SK-N-SH (cell line): ENCODE measurements at regions not wholly inside any gene's neighbourhood (a gene's known extent, or its start where the extent isn't known, plus 50 kb on each side); places are given as distances from the start of the nearest gene placed in this dataset.

ENCODE experiments used
- CTCF ChIA-PET: fragments of 300-600, 350-600 bp; formaldehyde crosslinking; extraction: SDS; loops from one replicate; lab custom pipeline; 2021; lab: Yijun Ruan, JAX
- POLR2A ChIA-PET: fragments of 350-600 bp; sonication (Branson Sonifier 250); formaldehyde crosslinking; extraction: SDS; loops from one replicate; lab custom pipeline; 2020; ENCODE audit warnings: antibody characterized with exemption, inconsistent platforms; lab: Yijun Ruan, JAX
- DNase-seq: peaks from one replicate; pipeline ENCODE4 v3.0.0; 2012
- H2AFZ ChIP-seq: fragments of 200-600 bp; sonication (generic); 2 replicates; pipeline ENCODE4 v1.8.1; 2016; ENCODE audit warnings: antibody characterized with exemption, mild to moderate bottlenecking, low read depth
- H3F3A ChIP-seq: fragments of 200-600 bp; sonication (generic); replicated peaks from 2 replicates; pipeline ENCODE3; 2016; ENCODE audit warnings: antibody characterized with exemption, mild to moderate bottlenecking; ENCODE audit not compliant: insufficient read depth
- H3K27ac ChIP-seq, 2 experiments: fragments of 200-500 bp in 1 of 2; fragments of 200-600 bp in 1 of 2; sonication (Bioruptor generic) in 1 of 2; sonication (generic), shearing (Covaris generic) in 1 of 2; 2 replicates each; pipeline versions ENCODE4 v1.5.1 to v1.6.1; 2014 to 2016; ENCODE audit warnings: low read depth in 2 of 2, inconsistent platforms in 1 of 2, low read length in 1 of 2, mild to moderate bottlenecking in 1 of 2, mixed read lengths in 1 of 2
- H3K27me3 ChIP-seq: fragments of 200-600 bp; sonication (generic), shearing (Covaris generic); 2 replicates; pipeline ENCODE4 v1.6.1; 2016; ENCODE audit warnings: mixed run types; ENCODE audit not compliant: insufficient read depth
- H3K36me3 ChIP-seq, 2 experiments: fragments of 200-500 bp in 1 of 2; fragments of 200-600 bp in 1 of 2; sonication (Bioruptor generic) in 1 of 2; sonication (generic) in 1 of 2; replicated peaks in 1 of 2; 2 replicates each; pipeline versions ENCODE3 to v1.5.1; 2014 to 2016; ENCODE audit warnings: low read length in 1 of 2, mild to moderate bottlenecking in 1 of 2; ENCODE audit not compliant: insufficient read depth in 2 of 2, control insufficient read depth in 1 of 2
- H3K4me1 ChIP-seq, 2 experiments: fragments of 200-500 bp in 1 of 2; fragments of 200-600 bp in 1 of 2; sonication (Bioruptor generic) in 1 of 2; sonication (generic), shearing (Covaris generic) in 1 of 2; 2 replicates each; pipeline versions ENCODE4 v1.5.1 to v1.6.1; 2014 to 2016; ENCODE audit warnings: low read depth in 1 of 2, low read length in 1 of 2, mixed run types in 1 of 2; ENCODE audit not compliant: insufficient read depth in 2 of 2, control insufficient read depth in 1 of 2
- H3K4me2 ChIP-seq: fragments of 200-600 bp; sonication (generic), shearing (Covaris generic); 2 replicates; pipeline ENCODE4 v1.6.1; 2017; ENCODE audit warnings: mixed run types
- H3K4me3 ChIP-seq, 2 experiments: fragments of 200-500 bp in 1 of 2; fragments of 200-600 bp in 1 of 2; sonication (Bioruptor generic) in 1 of 2; sonication (generic), shearing (Covaris generic) in 1 of 2; 2 replicates each; pipeline versions ENCODE4 v1.5.1 to v1.8.1; 2014 to 2016; ENCODE audit warnings: low read depth in 2 of 2, inconsistent platforms in 1 of 2, low read length in 1 of 2, mild to moderate bottlenecking in 1 of 2, mixed read lengths in 1 of 2, moderate library complexity in 1 of 2
- H3K79me2 ChIP-seq: fragments of 200-600 bp; sonication (generic); 2 replicates; pipeline ENCODE4 v1.8.1; 2017; ENCODE audit warnings: mild to moderate bottlenecking; ENCODE audit not compliant: insufficient read depth
- H3K9ac ChIP-seq: fragments of 200-600 bp; sonication (generic); 2 replicates; pipeline ENCODE4 v1.6.1; 2017; ENCODE audit warnings: mixed run types
- H3K9me2 ChIP-seq: fragments of 200-600 bp; sonication (generic); 2 replicates; pipeline ENCODE4 v1.6.1; 2017; ENCODE audit warnings: mixed run types
- H3K9me3 ChIP-seq: fragments of 200-600 bp; sonication (generic); 2 replicates; pipeline ENCODE4 v1.6.1; 2017; ENCODE audit warnings: mixed run types, mild to moderate bottlenecking, moderate library complexity
- H4K20me1 ChIP-seq: fragments of 200-600 bp; sonication (generic); 2 replicates; pipeline ENCODE4 v1.6.1; 2017; ENCODE audit warnings: mild to moderate bottlenecking, mixed run types; ENCODE audit not compliant: insufficient read depth
- CTCF ChIP-seq: fragments of 200-600 bp; sonication (generic); IDR thresholded peaks from 2 replicates; pipeline ENCODE4 v1.6.1; 2017; ENCODE audit warnings: antibody characterized with exemption, mild to moderate bottlenecking, moderate library complexity
- ELF1 ChIP-seq: IDR thresholded peaks from 2 replicates; pipeline ENCODE4 v1.4.0; 2012
- EP300 ChIP-seq, 2 experiments: IDR thresholded peaks; 2 replicates each; pipeline versions ENCODE4 v1.4.0 to v1.6.1; 2012; ENCODE audit warnings: borderline replicate concordance in 1 of 2, low read depth in 1 of 2, low read length in 1 of 2
- GATA2 ChIP-seq: sonication (generic); formaldehyde crosslinking; IDR thresholded peaks from 2 replicates; pipeline ENCODE4 v1.5.0; 2020; ENCODE audit warnings: mild to moderate bottlenecking, missing genetic modification reagents
- JUND ChIP-seq: IDR thresholded peaks from 2 replicates; pipeline ENCODE4 v1.4.0; 2012
- MAX ChIP-seq: IDR thresholded peaks from 2 replicates; pipeline ENCODE4 v1.4.0; 2012; ENCODE audit warnings: low read depth
- MXI1 ChIP-seq: IDR thresholded peaks from 2 replicates; pipeline ENCODE4 v1.6.1; 2012; ENCODE audit warnings: mild to moderate bottlenecking, low read depth, low read length, improper control_type of control experiment
- NFIC ChIP-seq: IDR thresholded peaks from 2 replicates; pipeline ENCODE4 v1.4.0; 2012; ENCODE audit warnings: borderline replicate concordance
- PBX3 ChIP-seq: IDR thresholded peaks from 2 replicates; pipeline ENCODE4; 2012
- POLR2AphosphoS5 ChIP-seq: IDR thresholded peaks from 2 replicates; pipeline ENCODE4 v1.6.1; 2012; ENCODE audit warnings: low read depth, low read length
- RFX5 ChIP-seq: IDR thresholded peaks from 2 replicates; pipeline ENCODE4 v1.6.1; 2012; ENCODE audit warnings: mild to moderate bottlenecking, improper control_type of control experiment, low read length
- SMC3 ChIP-seq: IDR thresholded peaks from 2 replicates; pipeline ENCODE4 v1.6.1; 2012; ENCODE audit warnings: low read depth, low read length, improper control_type of control experiment
- TAF1 ChIP-seq: IDR thresholded peaks from 2 replicates; pipeline ENCODE4 v1.6.1; 2012; ENCODE audit warnings: low read depth, mild to moderate bottlenecking, low read length, moderate library complexity, borderline replicate concordance
- USF1 ChIP-seq: IDR thresholded peaks from 2 replicates; pipeline ENCODE4 v1.4.0; 2012; ENCODE audit warnings: low read depth, borderline replicate concordance
- ZBTB33 ChIP-seq: IDR thresholded peaks from 2 replicates; pipeline ENCODE4 v1.4.0; 2012; ENCODE audit warnings: low read depth, borderline replicate concordance
- WGBS: methylation state at CpG from one replicate; pipeline ENCODE4 v1.1.6; 2017; ENCODE audit warnings: low lambda C conversion rate; 5-methylcytosine and 5-hydroxymethylcytosine counted together

GRCh38 chr6:126439040-126439439 is 99.1 kb downstream of the CENPW start:
- DNase-seq, result no peak
- Histone ChIP-seq H3K9me3 (no peaks in the 10 kb centered on the region), H3K79me2 (no peaks in the 10 kb centered on the region), H3K4me2 (no peak overlapping the region), H3K36me3 (no peaks in the 10 kb centered on the region), H3K4me3 (no peak overlapping the region), H3K9ac (no peak overlapping the region), H3K27ac (peak overlapping the region in 1 of 2 experiments; percentile 55; a peak in 1 of 4 replicates), H4K20me1 (no peaks in the 10 kb centered on the region), H3K27me3 (no peaks in the 10 kb centered on the region), H3K4me1 (no peaks in the 10 kb centered on the region; a peak in 1 of 4 replicates), H2AFZ (no peak overlapping the region), H3K9me2 (no peaks in the 10 kb centered on the region), H3F3A (no peaks in the 10 kb centered on the region)
- WGBS, result 0% methylated on average over 1 of the region's 1 CpG
- CTCF ChIA-PET, result no interaction called here
- TF ChIP-seq RFX5 (no peak), SMC3 (no peak), CTCF (no peak), PBX3 (no peak), ELF1 (no peak), JUND (no peak), ZBTB33 (no peak), POLR2AphosphoS5 (no peak), EP300 (IDR thresholded peaks at IDR 0.05; ENCODE audit: borderline replicate concordance in 1 of 2, low read depth in 1 of 2, low read length in 1 of 2) (peak in 1 of 2 experiments; percentile 52; a peak in 1 of 4 replicates), MAX (no peak), MXI1 (peak; percentile 36; the same call in 1 of the 2 replicates), TAF1 (no peak), NFIC (no peak), USF1 (no peak), GATA2 (CRISPR knock-in tag) (peak; percentile 58)
- POLR2A ChIA-PET, result no interaction called here
